NCI-H146 treated with DMSO at 0.1 percent for 48 hours (cell line): ENCODE measurements at regions not wholly inside any gene's neighbourhood (a gene's known extent, or its start where the extent isn't known, plus 50 kb on each side); places are given as distances from the start of the nearest gene placed in this dataset.

ENCODE experiments used
- DNase-seq: peaks from one replicate; lab custom pipeline; 2025; ENCODE audit not compliant: unreplicated experiment; lab: John Stamatoyannopoulos, UW

DNA sequence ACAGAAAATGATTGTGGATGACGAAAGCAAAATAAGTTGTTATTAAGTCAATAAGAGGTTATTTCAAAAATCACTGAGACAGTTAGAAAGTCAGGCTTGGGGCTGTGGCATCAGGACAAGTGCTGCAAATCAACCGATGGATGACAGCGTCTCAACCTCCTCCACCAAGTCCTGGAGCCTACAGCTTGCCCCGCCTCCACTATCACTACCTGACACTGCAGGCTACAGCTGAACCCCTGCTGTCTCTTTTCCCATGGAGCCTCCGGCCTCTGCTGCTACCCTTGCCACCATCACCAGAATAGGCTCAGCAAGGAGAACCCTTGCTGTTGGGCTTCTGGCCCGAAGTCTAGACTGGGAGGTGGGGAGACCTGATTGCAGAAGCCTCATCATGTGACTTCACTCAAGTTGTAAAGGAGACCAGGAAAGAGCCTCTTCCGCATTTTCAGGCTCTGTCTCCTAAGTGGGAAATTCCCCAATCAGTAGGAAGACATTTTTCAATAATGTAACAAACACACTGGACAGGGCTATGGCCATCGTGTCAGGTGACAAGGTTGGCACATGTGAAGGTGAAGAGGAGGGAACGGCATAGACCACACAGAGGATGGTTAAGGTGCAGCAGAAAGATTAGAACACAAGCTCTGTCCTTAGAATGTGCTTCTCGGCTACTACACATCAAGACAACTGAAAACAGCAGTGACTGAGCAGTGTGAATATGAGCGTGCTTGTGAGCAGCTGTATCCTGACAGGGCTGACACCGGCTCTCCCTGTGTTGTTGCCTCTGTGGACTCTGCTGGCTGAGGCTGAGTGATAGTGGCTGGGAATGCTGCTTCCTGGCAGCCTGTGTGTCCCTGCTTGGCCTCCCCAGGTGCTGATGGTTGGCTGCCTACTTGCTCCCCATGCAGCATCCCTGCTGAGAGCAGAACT, 660.7 kb downstream of the PTPRU start:
- no peak for DNase-seq

DNA sequence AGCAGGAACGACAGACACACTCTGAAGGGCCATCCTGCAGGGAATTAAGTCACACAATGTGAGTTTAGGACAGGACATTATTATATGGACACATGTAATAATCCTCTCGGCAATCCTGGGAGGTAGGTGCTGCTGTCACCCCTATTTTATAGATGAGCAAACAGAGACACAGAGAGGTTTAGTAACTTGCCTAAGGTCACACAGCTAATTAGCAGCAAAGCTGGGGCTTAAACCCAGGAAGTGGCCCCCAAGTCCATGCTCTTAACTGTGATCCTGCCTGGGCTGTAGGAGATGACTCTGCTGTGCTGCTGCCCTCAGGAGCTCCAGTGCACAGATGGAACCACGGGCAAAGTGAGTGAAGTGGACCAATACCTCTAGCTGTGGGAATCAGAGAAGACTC, 660.0 kb downstream of the PTPRU start:
- no peak for DNase-seq

DNA sequence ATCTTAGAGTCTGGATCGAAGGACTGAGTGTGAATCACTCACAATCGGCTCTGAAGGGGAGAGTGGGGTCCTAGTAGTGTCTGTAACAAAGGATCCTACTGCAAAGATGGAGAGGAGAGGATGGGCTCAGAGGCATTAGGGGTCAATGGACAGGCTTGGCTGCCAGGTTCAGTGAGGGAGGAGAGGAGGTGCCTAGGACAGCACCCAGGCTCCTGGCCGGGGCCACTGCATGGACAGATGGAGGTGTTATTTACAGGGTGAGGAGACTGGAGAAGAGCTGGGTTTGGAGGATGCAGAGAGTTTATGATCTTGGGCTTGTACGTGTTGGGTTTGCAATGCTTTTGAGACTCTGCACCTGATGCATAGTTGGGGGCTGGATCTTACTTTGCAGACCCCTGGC, 658.9 kb downstream of the PTPRU start:
- no peak for DNase-seq

DNA sequence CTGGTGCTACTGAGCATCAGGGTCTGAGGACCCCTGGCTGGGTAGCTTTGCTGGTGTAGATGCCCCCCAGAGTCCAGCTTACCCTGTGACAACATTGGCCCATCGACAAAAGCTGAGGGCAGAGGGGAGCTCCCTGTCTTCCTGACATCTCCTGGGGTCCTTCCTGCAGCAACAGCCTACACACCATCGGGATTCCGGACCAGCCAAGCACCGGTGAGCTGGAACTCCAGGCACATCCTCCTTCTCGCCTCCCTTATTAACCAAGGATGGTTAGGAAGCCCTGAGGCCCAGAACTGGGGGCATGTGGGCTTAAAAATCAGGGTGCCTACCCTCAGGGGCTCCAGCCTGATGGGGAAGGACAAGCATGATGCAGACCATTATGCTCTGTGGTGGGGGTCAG, 658.0 kb downstream of the PTPRU start:
- no peak for DNase-seq

DNA sequence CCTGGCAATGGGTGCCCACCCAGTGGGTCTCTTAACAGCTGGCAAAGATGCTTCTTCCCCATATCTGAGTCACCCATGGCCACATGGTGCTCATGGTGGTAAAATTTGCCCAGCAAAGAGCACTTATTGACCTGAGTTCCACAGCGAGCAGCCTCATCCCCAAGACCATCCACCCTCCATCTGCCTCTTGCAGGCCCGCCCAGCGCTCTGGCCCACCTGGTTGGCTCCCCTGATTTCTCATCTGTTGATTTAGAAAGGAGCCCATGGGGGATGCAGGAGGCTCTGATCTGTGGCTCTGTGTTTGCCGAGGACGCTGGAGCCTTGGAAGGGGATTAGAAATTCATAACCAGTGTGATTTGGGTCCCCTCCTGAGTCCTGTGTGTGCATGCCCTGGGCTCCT, 657.5 kb downstream of the PTPRU start:
- no peak for DNase-seq

DNA sequence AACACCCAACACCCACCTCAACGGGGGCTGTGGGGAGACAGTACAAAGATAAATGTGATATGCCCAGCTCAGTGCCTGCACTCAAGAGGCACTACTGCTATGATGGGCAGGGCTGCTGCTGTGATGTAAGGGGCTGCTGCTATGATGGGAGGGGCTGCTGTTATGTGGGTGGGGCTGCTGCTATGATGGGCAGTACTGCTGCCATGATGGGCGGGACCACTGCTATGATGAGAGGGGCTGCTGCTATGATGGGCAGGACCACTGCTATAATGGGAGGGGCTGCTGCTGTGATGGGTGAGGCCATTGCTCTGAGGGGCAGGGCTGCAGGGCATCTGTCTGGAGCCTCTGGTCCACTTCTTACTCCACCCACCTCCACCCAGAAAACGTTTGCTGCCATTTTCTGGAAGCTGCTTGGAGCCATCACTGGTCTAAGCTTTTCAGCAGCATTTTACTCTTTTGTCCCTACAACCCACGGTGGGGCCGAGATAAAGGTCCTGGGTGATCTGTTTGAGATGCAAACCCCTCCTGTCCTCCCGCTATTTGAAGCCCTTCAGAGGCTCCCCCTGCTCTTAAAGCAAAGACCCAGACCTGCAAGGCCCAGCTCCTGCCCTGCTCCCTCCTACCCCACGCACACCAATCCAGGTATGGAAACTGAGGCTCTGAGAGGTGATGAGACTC, 656.9 kb downstream of the PTPRU start:
- DNase-seq = no peak

DNA sequence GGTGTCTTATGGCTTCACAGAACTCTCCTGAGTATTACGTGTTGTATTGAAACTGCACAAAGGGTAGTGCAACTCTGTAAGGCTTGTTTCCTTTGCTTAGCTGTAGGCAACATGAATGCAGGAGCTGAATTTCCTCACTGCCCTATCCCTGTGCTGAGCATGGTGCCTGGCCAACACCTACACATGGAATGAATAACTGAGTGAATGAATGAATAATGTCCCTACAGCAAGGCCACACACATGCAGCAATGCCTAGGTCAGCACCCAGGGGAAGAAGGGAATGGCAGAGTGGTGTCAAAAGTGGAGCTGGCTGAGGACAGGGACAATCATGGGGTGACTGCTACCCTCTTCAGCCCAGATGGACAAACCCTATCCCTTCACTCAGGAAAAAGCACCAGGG, 655.9 kb downstream of the PTPRU start:
- no peak for DNase-seq

DNA sequence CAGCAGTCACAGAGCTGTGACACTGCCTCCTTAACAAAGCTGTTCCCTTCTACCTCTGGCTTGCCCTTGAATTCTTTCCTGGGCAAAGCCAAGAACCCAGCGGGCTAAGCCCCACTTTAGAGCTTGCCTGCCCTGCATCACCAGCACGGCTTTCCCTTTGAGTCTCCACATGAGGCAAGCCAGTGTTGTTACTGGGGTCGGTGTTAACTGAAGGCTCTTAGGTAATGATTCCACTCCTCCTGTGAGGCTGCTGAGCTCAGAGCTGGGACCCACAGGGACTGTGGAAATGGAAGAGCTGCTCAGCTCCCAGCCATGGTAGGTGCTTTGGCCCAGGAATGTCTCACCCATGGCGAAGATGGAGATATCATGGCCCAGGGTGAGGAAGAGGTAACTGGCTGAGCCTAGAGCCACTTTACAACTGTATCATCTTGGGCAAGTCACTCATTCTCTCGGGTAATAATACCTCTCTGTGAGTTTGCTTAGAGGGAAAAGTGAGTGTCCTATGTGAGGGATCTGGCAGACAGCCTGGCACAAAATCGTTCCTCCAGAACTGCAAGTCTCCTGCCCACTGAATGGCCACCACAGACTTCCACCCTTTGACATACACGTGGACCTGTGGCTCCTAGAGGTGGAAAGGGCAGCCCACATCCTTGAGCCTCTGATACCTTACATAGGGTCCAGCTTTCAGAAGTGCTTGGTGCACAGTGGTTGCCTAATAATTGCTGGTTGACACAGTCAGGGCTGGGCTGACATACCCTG, 654.1 kb downstream of the PTPRU start:
- DNase-seq = no peak

DNA sequence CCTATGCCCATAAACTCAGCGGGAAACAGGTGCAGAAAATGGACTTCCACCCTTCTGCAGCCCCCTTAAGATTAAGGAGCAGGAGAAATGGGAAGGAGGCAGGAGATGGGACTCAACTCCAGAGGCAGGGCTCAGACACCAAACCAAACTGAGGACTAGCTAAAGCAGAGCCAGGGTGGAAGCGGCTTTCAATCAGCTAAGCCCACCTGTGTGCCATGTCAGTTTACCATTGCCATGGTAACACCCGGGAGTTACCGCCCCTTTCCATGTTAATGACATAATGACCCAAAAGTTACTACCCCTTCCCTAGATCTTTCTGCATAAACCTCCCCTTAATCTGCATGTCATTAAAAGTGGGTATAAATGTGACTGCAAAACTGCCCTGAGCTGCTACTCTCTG, 653.5 kb downstream of the PTPRU start:
- DNase-seq = no peak

DNA sequence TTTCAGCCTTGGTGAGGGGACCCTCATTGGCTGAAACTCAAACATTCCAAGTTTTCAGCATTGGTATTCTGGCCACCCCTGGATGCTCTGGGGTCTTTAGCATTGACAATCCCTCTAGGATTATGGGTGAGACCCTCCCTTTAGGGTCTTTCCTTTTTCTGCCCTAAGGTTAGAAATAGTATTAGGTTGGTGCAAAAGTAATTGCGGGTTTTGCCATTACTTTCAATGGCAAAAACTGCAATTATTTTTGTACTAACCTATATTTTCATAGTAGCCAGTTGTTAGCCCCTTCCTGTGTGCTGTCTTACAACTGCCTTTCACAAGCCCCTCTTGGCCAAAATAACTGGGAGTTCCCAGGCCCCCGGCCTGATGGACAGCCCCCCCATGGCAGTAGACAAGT, 648.4 kb downstream of the PTPRU start:
- DNase-seq = no peak

DNA sequence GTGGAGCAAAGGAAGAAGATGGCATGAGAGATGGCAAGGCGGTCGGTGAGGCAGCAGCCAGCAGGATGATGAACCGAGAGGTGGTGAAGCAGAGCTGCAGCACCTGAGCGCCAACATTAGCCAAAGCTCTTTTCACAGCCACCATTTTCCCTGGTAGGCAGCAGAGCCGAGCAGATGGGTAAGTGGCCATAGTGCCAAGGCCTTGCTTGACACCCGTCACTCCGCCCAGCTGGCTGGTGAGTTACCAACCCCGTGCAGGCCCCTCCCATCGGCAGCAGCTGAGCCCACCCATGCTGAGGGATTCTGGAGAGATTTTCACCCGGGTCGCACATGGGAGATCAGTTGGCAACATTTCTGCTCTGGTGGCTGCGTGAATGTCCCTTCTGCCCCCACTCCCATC, 647.7 kb downstream of the PTPRU start:
- no peak for DNase-seq

DNA sequence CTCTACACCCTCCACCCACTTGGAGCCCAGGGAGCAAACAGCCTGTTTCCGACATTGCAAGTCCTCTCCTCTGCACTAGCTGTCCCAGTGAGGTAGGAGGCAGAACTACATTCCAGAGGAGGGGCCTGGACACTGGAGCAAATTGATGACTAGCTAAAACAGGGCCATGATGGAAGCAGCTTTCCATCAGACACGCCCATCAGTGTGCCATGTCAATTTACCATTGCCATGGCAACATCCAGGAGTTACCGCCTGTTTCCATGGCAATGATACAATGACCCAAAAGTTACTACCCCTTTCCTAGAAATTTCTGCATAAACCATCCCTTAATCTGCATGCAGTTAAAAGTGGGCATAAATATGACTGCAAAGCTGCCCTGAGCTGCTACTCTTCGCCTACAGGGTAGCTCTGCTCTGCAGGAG, 647.1 kb downstream of the PTPRU start:
- no peak for DNase-seq

DNA sequence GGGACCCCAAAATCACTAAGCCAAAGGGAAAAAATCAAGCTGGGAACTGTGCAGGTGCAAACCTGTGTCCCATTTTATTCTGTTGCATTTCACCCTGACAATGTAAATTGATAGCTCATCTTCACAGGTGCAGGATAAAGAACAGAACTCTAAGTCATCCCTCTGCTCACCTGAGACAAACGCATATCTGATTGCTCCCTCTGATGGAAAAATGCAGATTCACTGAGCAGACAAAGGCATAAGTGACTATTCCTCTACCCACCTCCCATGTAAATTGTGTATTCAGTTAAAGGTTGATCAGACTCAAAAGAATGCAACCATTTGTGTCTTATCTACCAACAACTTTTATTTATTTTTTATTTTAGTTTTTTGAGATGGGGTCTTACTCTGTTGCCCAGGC, 644.2 kb downstream of the PTPRU start:
- no peak for DNase-seq

DNA sequence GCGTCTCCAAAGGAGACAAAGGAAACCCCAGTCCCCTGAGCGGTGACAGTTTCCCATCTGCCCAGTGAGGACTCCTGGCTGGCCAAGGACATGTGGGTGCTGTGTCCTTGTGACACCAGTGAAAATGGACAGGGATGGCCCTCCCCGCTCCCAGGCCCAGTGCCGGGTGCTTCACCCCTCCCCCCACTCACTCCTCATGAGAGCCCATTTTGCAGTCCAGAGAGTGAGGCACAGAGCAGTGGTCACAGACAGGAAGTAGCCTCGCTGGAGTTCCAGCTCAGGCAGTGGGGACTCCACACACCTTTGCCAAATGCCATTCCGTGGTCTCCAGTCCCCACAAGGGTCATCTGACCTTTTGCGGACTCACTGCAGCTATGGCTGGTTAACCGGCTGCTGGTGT, 642.9 kb downstream of the PTPRU start:
- no peak for DNase-seq

DNA sequence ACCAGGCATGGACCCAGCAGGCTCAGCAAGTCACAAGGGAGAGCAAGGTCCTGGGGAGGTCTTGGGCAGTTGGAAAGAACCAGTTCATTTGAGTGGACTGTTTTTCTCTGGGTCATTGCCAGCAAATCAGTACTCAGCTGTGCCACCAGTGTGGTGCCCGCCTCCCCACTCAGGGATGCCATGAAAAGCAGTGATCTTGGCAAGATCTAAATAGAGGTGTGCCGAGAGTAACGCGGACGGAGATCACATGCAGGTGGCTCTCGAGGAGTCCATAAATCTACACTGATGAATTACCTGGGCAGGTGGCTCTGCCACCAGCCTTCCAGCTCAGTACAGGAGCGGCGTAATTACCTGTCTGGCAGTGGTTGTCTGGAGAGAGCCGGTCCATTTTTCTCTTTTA, 642.2 kb downstream of the PTPRU start:
- no peak for DNase-seq

DNA sequence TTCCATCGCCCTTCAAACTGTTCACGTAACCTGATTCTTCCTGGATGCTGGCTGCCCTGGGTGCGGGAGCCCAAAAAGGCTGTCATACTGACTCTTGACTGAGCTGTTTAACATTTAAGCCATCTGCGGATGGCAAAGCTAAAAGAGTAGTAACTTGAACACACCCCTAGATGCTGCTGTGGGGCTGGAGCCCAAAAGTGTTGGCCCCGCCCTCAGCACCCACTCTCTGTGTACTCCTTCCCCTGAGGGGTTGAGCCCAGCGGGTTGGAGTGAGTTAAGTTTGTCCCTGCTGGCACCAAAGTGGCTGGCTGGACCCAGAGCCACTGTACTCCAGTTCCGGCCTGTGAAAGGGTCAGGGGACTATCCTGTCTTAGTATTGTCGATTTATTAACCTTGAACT, 640.6 kb downstream of the PTPRU start:
- DNase-seq = no peak

DNA sequence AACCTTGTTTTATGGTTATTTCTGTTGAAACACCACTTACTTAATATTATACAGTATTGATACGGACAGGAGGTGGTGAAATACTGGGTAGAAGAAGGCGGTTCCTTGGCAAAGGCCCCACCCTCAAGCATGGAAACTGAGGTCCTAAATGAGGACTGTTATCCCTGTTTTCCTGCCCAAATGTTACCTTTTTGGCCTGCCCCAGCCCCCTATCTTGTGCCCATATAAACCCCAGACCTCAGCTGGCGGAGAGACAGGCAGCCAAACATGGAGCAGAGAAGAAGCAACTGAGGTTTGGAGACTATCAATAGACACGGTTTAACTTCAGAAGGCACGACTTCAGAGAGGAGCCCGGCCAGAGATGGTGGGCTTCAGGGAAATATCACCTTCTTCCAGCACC, 640.1 kb downstream of the PTPRU start:
- DNase-seq = no peak

DNA sequence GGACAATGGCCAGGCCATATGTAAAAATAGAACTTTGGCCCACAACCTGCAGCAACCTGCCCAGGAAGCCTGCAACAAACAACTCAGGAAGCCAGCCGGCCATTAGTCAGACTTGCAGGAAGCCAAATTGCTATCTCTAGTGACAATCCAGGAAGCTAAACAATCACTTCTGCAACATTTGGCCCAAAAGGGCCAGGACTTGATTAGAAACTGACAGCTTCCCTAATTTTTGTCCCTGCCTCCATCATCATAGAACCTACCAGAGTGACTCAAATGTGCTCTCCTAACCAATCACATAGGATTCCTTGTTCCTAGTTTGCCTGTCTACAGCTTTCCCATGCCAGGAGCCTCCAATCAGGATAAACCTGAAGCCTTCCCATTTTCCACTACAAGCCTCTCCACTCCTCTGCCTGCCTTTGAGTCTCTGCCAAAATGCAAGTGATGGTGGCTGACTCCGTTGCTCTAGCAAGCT, 639.3 kb downstream of the PTPRU start:
- DNase-seq = no peak

DNA sequence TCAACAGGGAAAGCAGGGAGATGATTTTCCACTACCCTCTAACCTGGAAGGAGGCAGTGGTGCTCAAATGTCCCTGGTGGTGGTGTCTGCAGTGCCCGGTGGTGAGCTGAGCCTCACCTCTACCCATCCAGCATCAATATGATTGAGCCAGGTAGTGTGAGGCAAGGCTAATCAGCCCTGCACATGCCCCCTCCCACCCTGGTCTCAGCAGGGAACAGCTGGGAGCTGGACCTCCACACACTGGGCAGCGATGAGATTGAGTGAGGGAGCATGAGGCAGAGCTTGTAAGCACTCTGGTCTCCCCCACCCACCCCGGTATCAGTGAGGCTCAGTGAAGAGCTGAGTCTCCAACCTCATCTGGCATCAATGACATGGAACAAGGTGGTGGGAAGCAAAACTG, 634.3 kb downstream of the PTPRU start:
- no peak for DNase-seq

DNA sequence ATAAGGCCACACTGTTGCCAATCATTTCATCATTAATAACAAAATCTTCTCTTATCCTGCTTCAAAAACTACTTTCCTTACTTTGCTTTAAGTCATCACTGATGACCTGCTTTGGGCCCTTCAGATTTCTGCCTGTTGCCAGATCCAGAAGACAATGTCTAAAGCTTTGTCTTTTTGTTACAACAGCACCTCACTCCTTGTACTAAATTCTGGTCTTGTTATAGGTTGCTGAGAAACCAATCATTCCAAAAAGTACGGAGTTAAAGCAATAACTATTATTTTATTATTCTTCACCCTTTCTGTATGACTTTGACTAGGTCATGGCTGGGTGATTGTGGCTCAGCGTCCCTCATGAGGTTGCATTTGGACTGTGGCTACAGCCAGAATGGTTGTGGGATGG, 633.5 kb downstream of the PTPRU start:
- no peak for DNase-seq

DNA sequence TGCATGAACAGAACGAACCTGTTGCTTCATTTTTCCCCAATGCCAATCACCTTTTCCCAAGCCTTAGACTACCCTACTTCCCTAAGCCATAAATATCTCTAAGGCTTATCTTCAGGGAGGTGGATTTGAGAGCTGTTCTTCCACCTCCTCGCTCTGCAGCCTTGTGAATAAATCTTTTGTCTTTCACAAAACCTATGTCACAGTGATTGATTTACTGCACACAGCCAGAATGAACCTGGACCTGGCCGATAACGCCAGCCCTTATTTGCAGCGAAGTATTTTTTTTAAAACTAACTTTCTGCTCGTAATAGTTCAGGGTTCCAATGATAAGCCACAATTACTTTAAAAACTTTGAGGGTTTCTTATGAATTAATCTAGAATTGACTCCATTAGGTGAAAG, 632.6 kb downstream of the PTPRU start:
- DNase-seq = no peak

DNA sequence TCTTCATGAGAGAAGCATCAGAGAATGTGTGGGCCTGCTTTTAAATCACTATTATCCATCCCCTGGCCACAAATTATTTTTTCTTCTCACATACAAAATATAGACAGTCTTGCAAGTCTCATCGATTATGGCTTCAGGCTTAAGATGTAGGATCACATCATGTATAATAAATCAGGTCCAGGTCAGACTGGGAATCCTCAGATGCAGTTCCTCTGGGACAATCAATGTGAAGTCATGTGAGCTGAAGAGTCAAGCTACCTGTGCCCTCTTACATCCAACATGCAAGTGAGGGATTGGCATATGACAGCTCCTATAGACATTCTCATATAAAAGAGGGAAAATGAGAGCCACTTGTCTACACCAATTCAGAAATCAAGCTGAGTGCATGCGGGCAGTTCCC, 631.8 kb downstream of the PTPRU start:
- DNase-seq = no peak
